ENCODE measurements at regions not wholly inside any gene's neighbourhood (a gene's known extent, or its start where the extent isn't known, plus 50 kb on each side); places are given as distances from the start of the nearest gene placed in this dataset.

DNA sequence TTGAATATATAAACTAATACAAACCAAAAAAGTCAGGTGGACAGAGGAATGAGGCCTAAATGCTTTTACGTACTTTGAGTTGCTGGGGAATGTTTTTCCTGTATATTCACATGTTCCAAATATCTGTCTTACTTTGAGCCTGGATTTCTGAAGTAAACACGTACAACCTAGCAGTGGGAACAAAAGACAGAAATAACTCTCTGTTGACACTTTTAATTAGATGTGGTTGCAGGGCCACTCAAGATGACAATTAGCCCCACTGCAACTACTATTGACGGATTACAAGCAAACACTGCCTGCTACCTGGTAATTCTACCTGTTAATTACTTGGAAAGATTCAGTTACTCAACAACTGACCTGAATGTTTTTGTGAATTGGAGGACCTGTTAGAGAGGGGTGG, 196.9 kb downstream of the TTLL7 start:
- TF ChIP-seq, protein P1, sequence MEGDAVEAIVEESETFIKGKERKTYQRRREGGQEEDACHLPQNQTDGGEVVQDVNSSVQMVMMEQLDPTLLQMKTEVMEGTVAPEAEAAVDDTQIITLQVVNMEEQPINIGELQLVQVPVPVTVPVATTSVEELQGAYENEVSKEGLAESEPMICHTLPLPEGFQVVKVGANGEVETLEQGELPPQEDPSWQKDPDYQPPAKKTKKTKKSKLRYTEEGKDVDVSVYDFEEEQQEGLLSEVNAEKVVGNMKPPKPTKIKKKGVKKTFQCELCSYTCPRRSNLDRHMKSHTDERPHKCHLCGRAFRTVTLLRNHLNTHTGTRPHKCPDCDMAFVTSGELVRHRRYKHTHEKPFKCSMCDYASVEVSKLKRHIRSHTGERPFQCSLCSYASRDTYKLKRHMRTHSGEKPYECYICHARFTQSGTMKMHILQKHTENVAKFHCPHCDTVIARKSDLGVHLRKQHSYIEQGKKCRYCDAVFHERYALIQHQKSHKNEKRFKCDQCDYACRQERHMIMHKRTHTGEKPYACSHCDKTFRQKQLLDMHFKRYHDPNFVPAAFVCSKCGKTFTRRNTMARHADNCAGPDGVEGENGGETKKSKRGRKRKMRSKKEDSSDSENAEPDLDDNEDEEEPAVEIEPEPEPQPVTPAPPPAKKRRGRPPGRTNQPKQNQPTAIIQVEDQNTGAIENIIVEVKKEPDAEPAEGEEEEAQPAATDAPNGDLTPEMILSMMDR (IDR thresholded peaks at IDR 0.05; ENCODE audit: low read depth, low read length) = no peak
- no peak overlapping the region for H3K4me3 ChIP-seq (ENCODE audit: low read depth, low read length)
- no peak for DNase-seq (ENCODE audit: low read depth)

DNA sequence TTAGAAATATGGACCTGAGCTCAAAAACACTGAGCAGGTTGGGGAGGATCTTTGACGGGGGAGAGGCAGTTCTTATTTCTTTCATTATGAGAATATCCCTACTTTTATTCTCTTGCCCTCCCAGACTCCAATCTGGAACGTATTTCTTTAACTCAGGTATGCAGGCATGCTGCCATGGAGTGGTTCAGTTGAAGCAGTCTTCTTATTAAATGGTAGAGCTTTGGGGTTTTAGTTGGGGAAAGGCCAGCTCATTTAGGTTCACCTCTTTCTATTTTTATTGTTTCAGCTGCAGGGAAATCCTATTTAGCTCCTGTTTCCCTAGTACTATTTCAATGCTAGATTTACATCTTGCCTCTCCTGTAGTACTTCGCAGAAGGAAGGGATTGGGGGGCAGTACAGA, 198.9 kb downstream of the TTLL7 start:
- no peak overlapping the region for H3K4me3 ChIP-seq (ENCODE audit: low read depth, low read length)
- no peak for DNase-seq (ENCODE audit: low read depth)
- TF ChIP-seq POLR2A (IDR thresholded peaks at IDR 0.05; ENCODE audit: extremely low read depth, insufficient read length) (no peak), MYC (IDR thresholded peaks at IDR 0.05; ENCODE audit: low read depth, low read length) (no peak)
- TF ChIP-seq, protein P2, sequence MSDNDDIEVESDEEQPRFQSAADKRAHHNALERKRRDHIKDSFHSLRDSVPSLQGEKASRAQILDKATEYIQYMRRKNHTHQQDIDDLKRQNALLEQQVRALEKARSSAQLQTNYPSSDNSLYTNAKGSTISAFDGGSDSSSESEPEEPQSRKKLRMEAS (IDR thresholded peaks at IDR 0.05; ENCODE audit: low read depth, low read length) = no peak
- TF ChIP-seq, protein P1 (IDR thresholded peaks at IDR 0.05; ENCODE audit: low read depth, low read length) = no peak

DNA sequence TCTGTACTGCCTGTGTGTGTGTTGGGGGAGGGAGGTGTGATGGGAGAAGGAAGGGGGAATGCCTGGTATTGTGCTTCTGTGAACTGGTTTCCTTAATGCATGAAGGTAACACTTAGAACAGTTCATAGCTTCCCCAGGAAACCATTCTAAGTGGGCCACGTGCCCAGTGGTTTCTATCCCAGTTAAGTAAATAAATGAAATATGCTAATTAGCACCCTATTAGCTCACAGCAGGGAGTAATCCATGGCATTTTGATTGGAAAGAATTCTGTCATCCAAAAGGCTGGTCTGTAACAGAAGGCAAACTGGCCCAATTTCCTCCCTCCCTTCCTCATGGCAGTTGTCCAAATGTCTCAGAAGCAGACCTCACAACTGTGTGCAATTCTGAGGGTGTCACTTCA, 199.3 kb downstream of the TTLL7 start:
- no peak overlapping the region for H3K4me3 ChIP-seq (ENCODE audit: low read depth, low read length)
- no peak for DNase-seq (ENCODE audit: low read depth)
- TF ChIP-seq MYC (IDR thresholded peaks at IDR 0.05; ENCODE audit: low read depth, low read length) (no peak), POLR2A (IDR thresholded peaks at IDR 0.05; ENCODE audit: extremely low read depth, insufficient read length) (no peak)
- TF ChIP-seq, protein P1 (IDR thresholded peaks at IDR 0.05; ENCODE audit: low read depth, low read length) = no peak
- TF ChIP-seq, protein P2 (IDR thresholded peaks at IDR 0.05; ENCODE audit: low read depth, low read length) = no peak

DNA sequence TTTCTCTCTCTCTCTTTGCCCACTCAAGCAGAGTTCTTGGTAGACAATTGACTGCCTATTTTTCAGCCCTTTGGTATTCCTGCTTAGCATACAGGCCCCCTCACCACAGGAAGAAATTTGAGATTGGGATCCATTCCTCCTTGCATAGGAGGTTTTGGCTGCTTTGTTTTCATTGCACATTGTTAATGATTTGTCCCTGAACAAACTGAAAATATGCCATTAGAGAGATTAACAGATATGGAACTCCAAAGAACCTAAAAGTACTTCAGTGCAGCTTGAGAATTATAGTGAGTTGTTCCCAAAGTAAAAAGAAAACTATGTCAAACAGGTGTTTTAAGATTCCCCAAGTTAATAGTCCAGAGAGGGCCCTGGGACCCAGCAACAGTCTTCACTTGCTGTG, 200.0 kb downstream of the TTLL7 start:
- DNase-seq (ENCODE audit: low read depth) = no peak
- no peak for TF ChIP-seq POLR2A (IDR thresholded peaks at IDR 0.05; ENCODE audit: extremely low read depth, insufficient read length)
- H3K4me3 ChIP-seq (ENCODE audit: low read depth, low read length) = no peak overlapping the region

DNA sequence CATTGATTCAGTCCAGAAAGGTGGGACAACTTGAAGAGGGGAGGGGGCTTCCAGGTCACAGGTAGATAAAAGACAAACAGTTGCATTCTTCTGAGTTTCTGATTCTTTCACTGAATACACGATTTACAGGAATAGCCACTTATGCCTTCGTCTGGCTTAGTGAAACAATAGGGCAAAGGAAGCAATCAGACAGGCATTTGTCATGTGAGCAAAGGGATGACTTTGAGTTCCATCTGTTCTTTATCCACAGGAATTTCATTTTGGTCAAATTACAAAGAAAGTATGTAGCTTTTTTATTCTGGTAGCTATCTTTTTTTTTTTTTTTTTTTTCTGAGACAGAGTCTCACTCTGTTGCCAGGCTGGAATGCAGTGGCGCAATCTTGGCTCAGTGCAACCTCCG, 202.5 kb downstream of the TTLL7 start:
- DNase-seq (ENCODE audit: low read depth) = no peak
- H3K4me3 ChIP-seq (ENCODE audit: low read depth, low read length) = no peak overlapping the region
- TF ChIP-seq, protein P1 (IDR thresholded peaks at IDR 0.05; ENCODE audit: low read depth, low read length) = no peak
- TF ChIP-seq MYC (IDR thresholded peaks at IDR 0.05; ENCODE audit: low read depth, low read length) (no peak), POLR2A (IDR thresholded peaks at IDR 0.05; ENCODE audit: extremely low read depth, insufficient read length) (no peak)
- TF ChIP-seq, protein P2 (IDR thresholded peaks at IDR 0.05; ENCODE audit: low read depth, low read length) = no peak

DNA sequence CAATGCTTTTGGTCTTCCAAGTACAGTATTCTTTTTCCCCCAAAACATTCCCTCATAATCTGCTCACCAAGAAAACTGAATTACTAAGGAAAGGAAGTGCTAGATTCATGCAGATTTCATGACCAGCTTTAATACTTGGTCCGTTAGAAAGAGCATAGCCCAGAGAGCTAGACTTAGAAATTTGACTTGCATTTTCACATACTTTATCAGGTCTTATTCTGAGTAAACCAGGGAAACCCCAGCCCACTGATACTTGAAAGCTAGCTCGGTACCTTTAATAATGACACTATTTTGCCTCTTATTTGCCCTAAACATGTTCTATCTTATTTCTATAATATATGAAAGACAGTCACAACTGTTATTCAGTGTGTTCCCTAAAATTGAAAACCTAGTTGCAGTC, 204.5 kb downstream of the TTLL7 start:
- TF ChIP-seq, protein P1 (IDR thresholded peaks at IDR 0.05; ENCODE audit: low read depth, low read length) = no peak
- TF ChIP-seq, protein P2 (IDR thresholded peaks at IDR 0.05; ENCODE audit: low read depth, low read length) = no peak
- TF ChIP-seq MYC (IDR thresholded peaks at IDR 0.05; ENCODE audit: low read depth, low read length) (no peak), POLR2A (IDR thresholded peaks at IDR 0.05; ENCODE audit: extremely low read depth, insufficient read length) (no peak)
- no peak for DNase-seq (ENCODE audit: low read depth)
- H3K4me3 ChIP-seq (ENCODE audit: low read depth, low read length) = no peak overlapping the region

Data from NB4 (cell line).